Esophagus squamous epithelium (tissue), 4 donors: ENCODE measurements at regions not wholly inside any gene's neighbourhood (a gene's known extent, or its start where the extent isn't known, plus 50 kb on each side); places are given as distances from the start of the nearest gene placed in this dataset.

Source experiments
- CTCF ChIP-seq, 6 experiments: fragments of 450-650 bp in 4 of 6; fragments of 200-600 bp in 2 of 6; sonication (generic) in 2 of 6; IDR thresholded peaks; one replicate each; pipeline ENCODE4 v1.5.1; 2016 to 2019; ENCODE audit warnings: antibody characterized with exemption in 6 of 6, mild to moderate bottlenecking in 4 of 6, moderate library complexity in 4 of 6
- POLR2A ChIP-seq, 4 donors: fragments of 450-650 bp; IDR thresholded peaks; one replicate each; pipeline ENCODE4 v1.6.1; 2017; ENCODE audit warnings: antibody characterized with exemption in 4 of 4, mild to moderate bottlenecking in 4 of 4, moderate library complexity in 3 of 4

DNA sequence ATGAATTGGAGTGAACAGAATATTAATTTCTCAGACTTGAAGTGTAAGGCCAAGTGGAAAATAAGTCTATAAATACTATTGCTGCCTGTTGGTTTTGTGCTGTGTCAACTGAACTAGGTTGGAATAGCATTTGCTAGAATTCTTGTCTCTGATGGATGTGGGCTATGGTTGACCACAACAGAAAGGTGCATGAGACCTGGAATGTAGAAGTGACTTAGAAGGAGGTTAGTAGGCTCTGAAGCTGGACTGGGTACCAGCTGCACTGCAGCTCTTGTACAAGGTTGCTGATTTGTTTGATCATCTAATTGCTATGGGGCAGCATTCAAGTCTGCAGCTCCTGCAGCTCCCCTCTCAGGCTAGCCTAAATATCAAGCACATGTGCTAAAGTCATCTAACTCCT is 479.0 kb upstream of the NRSN1 start:
- TF ChIP-seq CTCF (IDR thresholded peaks at IDR 0.05), result no peak
- no peak for TF ChIP-seq POLR2A (IDR thresholded peaks at IDR 0.05)
